ENCODE measurements at regions not wholly inside any gene's neighbourhood (a gene's known extent, or its start where the extent isn't known, plus 50 kb on each side); places are given as distances from the start of the nearest gene placed in this dataset.

DNA sequence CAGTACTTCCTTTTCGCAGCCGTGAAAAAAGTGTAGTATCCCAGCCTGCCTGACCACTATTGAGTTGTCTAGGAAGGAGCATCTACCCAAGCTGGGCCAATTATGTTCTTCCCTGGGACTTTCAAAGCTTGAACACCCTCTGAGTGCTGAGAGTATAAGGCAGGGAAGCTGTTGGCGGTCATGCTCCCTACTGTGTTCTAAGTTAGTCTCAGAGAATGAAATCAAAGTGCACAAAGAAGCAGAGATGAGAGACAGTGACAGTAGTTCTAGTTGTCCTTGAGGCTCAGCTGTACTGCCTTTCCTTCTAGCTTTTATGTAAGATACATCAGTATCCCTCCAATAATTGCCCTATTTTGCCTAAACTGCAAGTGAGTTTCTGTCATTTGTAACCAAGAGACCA, 427.1 kb upstream of the SEL1L start:
- TF ChIP-seq POLR2A (IDR thresholded peaks at IDR 0.05): no peak
- TF ChIP-seq, protein P1, sequence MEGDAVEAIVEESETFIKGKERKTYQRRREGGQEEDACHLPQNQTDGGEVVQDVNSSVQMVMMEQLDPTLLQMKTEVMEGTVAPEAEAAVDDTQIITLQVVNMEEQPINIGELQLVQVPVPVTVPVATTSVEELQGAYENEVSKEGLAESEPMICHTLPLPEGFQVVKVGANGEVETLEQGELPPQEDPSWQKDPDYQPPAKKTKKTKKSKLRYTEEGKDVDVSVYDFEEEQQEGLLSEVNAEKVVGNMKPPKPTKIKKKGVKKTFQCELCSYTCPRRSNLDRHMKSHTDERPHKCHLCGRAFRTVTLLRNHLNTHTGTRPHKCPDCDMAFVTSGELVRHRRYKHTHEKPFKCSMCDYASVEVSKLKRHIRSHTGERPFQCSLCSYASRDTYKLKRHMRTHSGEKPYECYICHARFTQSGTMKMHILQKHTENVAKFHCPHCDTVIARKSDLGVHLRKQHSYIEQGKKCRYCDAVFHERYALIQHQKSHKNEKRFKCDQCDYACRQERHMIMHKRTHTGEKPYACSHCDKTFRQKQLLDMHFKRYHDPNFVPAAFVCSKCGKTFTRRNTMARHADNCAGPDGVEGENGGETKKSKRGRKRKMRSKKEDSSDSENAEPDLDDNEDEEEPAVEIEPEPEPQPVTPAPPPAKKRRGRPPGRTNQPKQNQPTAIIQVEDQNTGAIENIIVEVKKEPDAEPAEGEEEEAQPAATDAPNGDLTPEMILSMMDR (IDR thresholded peaks at IDR 0.05): no peak
- TF ChIP-seq EP300 (IDR thresholded peaks at IDR 0.05; ENCODE audit: low read depth): no peak
- TF ChIP-seq POLR2AphosphoS5 (IDR thresholded peaks at IDR 0.05): no peak

All from transverse colon (tissue), 4 donors.